ENCODE measurements at regions not wholly inside any gene's neighbourhood (a gene's known extent, or its start where the extent isn't known, plus 50 kb on each side); places are given as distances from the start of the nearest gene placed in this dataset.

DNA sequence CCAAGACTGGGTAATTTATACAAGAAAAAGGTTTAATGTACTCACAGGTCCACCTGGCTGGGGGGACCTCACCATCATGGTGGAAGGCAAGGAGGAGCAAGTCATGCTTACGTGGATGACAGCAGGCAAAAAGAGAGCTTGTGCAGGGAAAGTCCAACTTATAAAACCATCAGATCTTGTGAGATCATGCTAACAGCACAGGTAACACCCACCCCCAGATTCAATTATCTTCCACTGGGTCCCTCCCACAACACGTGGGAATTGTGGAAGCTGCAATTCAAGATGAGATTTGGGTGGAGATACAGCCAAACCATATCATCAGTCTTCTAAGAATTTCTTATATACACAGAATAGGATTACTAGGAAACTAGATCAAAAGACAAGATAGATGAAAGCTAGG, 555.6 kb downstream of the PRR16 start:
- TF ChIP-seq, protein P1, sequence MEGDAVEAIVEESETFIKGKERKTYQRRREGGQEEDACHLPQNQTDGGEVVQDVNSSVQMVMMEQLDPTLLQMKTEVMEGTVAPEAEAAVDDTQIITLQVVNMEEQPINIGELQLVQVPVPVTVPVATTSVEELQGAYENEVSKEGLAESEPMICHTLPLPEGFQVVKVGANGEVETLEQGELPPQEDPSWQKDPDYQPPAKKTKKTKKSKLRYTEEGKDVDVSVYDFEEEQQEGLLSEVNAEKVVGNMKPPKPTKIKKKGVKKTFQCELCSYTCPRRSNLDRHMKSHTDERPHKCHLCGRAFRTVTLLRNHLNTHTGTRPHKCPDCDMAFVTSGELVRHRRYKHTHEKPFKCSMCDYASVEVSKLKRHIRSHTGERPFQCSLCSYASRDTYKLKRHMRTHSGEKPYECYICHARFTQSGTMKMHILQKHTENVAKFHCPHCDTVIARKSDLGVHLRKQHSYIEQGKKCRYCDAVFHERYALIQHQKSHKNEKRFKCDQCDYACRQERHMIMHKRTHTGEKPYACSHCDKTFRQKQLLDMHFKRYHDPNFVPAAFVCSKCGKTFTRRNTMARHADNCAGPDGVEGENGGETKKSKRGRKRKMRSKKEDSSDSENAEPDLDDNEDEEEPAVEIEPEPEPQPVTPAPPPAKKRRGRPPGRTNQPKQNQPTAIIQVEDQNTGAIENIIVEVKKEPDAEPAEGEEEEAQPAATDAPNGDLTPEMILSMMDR (IDR thresholded peaks at IDR 0.05) = no peak
- TF ChIP-seq POLR2A (IDR thresholded peaks at IDR 0.05) = no peak
- TF ChIP-seq POLR2AphosphoS5 (IDR thresholded peaks at IDR 0.05) = no peak
- TF ChIP-seq EP300 (IDR thresholded peaks at IDR 0.05) = no peak

Measured in sigmoid colon (tissue), 4 donors.